GM21390 (cell line): ENCODE measurements at regions not wholly inside any gene's neighbourhood (a gene's known extent, or its start where the extent isn't known, plus 50 kb on each side); places are given as distances from the start of the nearest gene placed in this dataset.

Experiments used
- ATAC-seq: cut with Tn5 transposase; IDR thresholded peaks from one replicate; pipeline ENCODE4 v1.9.1; 2021; ENCODE audit not compliant: unreplicated experiment

GRCh38 chr5:116844015-116844414 is 269.4 kb upstream of the SEMA6A start:
- ATAC-seq: no peak

GRCh38 chr5:116842514-116842961 is 267.9 kb upstream of the SEMA6A start:
- ATAC-seq: no peak

GRCh38 chr5:116841734-116842133 is 267.1 kb upstream of the SEMA6A start:
- no peak for ATAC-seq

DNA sequence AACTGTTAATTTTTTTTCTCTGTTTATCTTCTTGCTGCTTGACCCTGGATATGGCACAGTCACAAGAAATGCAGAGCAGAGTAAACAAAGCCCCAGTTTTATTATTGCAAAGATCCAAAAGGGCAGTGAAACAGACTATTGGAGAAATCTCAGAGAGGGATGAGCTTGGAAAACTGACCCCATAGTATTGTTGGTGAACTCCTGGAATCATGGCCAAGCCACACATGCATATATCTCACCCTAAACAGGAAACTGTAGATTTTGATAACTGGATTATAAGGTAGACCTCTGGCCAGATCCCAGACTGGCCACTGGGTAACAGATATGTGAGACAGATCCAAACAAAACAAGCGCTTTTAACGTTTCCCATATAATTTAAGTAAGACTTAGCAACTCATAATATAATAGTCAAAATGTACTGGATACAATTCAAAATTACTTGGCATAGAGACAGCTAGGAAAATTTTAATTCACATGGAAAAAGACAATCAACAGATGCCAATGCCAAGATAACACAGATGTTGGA is 263.5 kb upstream of the SEMA6A start:
- no peak for ATAC-seq

DNA sequence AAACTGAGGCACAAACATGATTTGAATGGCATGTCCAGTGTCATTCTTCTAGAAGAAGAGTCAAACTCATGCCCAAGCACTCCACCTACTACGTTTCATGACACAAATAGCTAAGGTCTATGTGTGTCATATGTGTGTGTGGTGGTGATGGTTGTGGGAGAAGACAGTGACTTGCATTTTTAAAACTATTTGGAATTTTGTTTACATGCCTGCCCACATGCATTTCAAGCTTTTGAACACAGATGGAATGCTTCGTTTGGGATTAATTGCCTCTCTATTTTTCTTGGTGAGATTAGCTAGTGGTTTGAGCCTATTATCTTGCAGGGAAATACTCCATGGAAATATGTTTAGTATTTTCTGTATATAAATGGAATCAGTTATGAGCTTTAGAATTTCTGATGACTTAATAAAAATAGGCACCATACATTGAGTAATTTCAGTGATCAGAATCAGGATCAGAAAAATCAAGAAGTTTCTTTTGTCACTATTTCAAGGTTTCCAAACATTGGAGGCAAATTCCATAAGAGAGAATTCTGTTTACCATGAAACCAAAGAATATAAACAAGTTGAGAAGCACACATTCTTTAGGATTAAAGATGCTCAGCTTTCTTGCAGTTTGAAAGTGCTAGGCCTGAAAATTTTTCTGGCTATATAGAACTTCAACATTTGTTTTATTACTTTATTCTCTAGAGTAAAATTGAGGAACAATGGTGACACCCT is 260.3 kb upstream of the SEMA6A start:
- ATAC-seq: no peak

DNA sequence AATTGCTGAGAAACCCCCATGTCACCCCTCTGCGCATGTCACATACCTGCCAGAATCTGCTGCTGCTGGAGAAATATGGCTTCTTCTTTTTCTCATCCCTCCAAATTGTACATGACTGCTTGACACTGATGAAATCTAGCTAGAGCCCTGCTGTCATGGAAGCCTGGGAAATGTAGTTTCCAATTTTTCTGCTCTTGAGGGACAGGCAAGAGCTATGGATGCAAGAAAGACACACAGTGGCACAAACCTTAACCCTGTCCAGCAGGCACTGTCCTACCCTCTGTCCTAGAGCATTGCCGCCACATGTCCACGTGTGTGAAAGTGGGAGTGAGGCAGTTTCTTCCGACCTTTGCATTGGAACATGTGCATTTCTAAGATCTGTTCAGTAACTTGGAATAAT is 255.5 kb upstream of the SEMA6A start:
- no peak for ATAC-seq

DNA sequence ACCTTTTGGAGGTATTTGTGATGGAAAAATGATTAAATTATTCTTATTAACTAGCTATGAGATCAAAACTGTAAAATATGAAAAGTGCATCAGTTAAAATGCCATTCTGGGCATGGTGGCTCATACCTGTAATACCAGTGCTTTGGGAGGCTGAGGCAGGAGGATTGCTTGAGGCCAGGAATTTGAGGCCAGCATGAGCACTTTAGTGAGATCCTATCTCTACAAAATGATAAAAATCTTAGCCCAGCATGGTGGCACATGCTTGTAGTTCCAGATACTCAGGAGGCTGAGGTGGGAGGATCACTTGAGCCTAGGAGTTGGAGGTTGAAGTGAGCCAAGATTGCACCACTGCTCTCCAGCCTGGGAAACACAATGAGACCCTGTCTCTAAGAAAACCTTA is 252.5 kb upstream of the SEMA6A start:
- no peak for ATAC-seq

GRCh38 chr5:116825486-116825885 is 250.9 kb upstream of the SEMA6A start:
- ATAC-seq: no peak

GRCh38 chr5:116824751-116825438 is 250.3 kb upstream of the SEMA6A start:
- ATAC-seq: no peak

GRCh38 chr5:116814626-116815385 is 240.2 kb upstream of the SEMA6A start:
- no peak for ATAC-seq

DNA sequence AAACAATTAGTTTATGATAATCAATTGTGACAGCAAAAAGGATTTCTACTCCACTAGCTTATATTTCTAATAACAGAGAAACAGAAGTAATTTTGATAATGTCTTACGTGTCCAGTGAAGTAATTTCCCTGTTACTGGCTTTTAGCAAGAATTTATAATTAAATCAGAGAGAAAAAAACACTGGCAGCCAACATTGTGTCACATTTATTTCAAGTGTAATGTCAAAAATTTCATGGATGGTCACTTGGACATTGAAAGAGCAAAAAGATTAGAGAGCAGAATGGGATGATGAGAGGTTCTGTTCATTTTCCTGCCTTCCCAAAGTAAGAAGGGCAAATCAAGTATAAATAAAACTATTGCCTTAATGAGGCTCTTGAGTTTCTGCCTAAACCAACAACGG is 239.3 kb upstream of the SEMA6A start:
- no peak for ATAC-seq

DNA sequence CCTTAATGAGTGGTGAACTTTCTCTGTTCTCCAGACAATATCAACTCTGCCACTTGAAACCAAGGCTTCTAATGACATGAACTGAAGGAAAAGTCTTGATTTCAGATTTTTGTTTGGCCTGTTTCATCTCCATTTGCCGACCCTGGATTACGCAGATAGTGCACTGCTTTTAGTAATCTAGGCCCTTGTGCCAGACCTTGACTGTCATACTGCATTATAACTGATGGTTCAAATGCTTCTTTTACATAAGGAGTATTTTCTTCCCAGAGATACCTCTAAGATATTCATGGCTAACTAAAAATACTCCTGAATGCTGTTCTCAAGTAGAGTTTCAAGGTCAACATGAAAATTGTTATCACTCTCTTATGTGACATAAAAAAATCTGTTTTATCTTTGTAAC is 238.7 kb upstream of the SEMA6A start:
- ATAC-seq: no peak

- no peak for ATAC-seq
Observed at GRCh38 chr5:116810951-116811350, 236.3 kb upstream of the SEMA6A start.

- ATAC-seq: no peak
Observed at GRCh38 chr5:116806836-116807235, 232.2 kb upstream of the SEMA6A start.

- no peak for ATAC-seq
Observed at GRCh38 chr5:116799401-116799800, 224.8 kb upstream of the SEMA6A start.

DNA sequence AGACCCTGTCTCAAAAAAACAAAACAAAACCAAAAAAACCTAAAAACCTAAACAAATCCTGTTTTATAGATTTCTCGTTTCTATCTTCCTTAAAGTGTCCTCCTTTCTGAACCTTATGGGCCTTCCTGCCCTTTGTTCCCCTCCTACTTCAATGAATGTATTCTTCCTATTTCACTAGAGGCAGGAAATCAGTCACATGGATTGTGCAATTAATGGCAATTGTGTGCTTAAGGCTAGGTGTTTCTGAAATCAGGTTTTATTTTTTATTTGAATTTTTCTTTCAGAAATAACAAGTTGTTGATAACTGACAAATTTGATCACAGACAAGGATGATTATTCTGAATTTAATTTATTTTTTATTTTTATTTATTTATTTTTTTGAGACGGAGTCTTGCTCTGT is 220.6 kb upstream of the SEMA6A start:
- ATAC-seq: no peak

- ATAC-seq: no peak
Observed at GRCh38 chr5:116789522-116789921, 214.9 kb upstream of the SEMA6A start.

DNA sequence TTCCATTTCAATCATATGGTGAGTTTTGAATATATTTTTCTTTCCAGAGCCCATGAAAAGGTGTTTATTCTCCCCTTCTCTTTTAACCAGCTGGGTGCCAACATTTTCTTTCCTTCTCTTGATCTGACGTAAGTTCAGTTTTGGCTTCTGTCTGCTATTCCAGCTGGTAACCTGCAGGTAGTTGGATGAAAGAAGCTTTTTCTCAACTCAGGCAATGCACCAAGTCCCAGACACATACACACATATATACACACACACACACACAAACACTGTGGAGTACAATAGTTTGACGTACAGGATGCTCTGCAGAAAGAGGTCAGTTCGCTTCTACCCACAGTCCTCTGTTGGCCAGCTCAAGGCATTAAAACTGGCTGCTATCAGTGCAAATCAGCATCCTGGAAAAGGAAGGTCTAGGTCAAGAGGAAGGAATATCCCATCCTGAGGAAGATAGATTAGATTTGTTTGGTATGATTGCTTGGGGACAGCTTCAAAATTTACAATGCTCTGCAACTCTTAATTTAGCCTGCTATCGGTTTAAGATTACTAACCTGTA is 214.3 kb upstream of the SEMA6A start:
- ATAC-seq: no peak

- ATAC-seq: no peak
Observed at GRCh38 chr5:116787570-116787969, 212.9 kb upstream of the SEMA6A start.

GRCh38 chr5:116785106-116785505 is 210.5 kb upstream of the SEMA6A start:
- ATAC-seq: no peak

DNA sequence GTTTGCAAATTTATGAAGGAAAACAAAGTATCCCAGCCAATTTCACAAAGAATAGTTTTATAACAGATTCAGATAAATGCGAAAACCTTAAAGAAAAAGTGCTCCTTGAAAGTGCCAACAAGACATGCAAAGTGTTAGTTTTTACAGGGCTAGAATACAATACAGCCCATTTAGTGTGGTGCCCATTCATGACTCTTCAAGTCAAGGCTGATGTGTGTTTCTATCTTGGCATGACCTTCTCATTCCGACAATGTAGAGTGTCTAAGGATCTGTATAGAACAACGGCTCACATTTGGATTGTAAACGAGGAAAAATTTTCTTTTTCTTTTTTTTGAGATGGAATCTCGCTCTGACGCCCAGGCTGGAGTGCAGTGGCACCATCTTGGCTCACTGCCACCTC is 205.2 kb upstream of the SEMA6A start:
- no peak for ATAC-seq
